GM21447 (cell line): ENCODE measurements at regions not wholly inside any gene's neighbourhood (a gene's known extent, or its start where the extent isn't known, plus 50 kb on each side); places are given as distances from the start of the nearest gene placed in this dataset.

ENCODE experiments used
- ATAC-seq: cut with Tn5 transposase; IDR thresholded peaks from one replicate; pipeline ENCODE4 v1.9.1; 2021; ENCODE audit not compliant: unreplicated experiment

DNA sequence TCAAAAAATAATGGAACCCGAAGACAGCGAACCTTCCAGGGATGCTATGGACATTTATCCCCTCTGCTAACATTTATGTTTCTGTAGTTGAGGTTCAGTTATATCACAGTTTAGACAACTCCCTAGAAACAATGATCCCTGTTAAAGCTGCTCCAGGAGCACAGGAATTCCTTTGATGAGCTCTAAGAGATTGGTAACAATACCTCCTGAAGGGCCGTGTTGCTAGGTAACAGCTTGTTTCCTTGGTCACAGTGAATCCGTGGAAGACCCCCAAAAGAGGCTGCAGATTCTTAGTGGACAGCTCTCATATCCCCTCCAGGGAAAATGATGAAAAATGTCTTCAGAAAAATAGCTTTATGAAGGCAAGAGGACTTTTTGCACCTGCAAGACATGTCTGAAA is 160.2 kb downstream of the SERPINI1 start:
- ATAC-seq: no peak

DNA sequence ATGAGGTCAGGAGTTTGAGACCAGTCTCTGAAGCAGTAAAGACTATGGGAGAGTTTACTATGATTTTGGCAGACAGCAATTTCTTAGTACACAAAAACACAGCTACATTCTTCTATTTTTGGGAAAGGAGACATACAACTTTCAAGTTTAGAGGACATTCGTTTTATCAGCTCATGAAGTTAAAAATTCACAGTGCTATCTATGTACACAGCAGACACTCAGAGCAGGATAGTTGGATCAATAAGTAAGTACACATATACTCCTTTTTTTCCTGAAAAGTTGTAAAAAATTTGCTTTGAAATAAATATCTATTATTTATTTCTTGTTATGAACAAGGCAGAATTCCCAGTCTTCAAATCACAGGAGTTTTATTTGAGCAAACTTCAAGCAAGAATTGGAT is 159.7 kb downstream of the SERPINI1 start:
- no peak for ATAC-seq

DNA sequence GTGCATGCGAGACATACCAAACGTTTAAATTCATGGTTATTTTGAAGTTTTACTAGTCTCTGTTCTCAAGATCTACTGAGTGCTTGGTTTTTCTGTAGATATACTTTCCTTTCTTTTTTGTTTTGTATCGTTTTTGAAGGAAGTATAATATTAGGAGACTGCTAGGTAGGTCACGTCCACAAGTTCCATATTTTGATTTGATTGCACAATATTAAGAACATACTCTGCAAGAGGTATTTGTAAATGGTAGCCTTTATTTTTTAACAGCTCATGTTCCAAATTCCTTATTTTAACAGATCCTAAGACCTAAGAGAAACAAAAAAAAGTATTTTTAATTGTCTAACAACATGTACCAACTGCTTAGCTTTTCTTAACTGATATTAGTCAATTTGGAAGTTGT is 156.7 kb downstream of the SERPINI1 start:
- no peak for ATAC-seq

DNA sequence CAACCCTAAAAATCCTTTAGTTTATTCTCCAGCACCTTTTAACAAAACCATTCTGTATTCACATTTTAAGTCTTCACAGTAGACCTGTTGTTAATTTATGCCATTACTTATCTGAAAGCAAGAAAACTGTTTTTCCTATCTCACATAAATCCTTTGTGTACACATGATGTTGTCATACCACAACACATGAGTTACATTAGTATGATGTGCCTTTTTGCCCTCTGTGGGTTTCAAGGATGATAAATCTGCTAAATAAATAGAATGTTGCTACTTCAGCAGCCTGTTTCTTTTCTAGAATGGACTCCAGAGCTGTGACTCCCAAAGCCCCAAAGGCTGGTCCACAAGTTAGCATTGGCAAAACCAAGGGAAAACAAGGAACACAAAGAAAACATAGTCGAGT is 151.6 kb downstream of the SERPINI1 start:
- no peak for ATAC-seq

DNA sequence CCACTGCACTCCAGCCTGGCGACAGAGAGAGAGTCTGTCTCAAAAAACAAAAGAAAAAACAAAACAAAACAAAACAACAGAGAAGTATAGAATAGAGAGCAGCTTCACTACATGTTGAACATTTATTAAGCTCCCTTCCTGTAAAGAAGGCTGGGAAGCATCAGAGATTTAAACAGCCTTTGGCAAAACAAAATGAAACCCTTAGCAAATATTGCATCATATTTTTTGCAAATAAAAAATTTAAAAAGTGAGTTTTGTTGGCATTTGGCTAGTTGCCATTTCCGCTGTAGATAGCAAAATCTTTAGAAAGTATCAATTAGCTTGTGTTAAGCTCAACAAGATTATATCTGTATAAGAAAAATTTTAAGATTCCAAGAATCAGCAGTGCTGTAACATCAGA is 151.2 kb downstream of the SERPINI1 start:
- no peak for ATAC-seq

DNA sequence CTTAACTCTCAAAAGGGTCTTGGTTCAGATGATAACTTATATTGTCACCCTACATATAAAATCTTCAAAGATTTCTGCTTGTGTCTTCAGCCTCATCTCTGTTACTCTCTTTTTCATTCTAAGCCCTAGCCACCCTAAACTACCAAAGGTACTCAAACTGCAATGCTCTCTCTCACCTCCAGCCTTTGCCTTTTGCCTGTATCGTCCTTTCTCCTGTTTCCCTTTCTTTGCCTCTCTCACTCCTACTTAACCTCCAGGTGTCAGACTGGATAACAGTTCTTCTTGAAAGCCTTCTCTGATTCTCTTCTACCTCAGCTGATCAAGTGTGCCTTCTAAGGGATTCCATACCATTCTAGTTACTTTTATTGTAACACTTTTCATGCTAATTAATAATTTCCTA is 149.8 kb downstream of the SERPINI1 start:
- ATAC-seq: no peak

DNA sequence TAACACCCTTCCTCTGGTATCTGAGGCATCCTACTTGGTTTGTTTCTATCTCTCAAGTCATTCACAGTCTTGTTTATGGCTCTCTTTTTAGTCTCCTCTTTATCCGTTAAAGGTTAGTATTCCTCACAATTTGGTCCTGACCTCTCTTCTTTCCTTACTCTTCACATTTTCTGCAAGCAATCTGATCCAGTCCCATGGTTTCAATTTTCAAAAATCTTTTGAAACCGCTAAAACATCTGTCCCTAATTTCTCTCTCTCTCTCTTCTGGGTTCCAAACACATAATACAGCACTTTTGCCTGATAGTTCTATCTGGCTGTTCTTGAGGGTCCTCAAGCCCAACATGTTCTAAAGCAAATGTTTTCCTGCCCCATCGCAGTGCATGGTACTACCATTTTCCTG is 149.0 kb downstream of the SERPINI1 start:
- no peak for ATAC-seq

DNA sequence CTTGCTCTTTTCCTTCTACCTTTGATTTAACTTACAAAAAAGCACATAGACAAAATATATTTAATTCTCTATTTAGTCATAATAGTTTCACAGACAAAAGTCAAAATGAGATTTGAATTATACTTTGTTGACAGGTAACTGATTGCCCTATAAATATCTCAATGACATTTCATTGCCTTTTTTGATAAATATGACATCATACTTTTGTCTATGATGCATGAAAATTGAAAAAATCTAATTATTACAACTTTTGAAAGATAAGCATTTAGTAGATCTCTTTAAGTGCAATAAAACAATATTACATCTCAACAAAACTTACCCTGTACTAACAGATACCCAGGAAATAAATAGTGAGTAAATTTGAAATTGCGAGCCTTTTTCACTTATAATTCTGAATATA is 147.9 kb downstream of the SERPINI1 start:
- no peak for ATAC-seq

DNA sequence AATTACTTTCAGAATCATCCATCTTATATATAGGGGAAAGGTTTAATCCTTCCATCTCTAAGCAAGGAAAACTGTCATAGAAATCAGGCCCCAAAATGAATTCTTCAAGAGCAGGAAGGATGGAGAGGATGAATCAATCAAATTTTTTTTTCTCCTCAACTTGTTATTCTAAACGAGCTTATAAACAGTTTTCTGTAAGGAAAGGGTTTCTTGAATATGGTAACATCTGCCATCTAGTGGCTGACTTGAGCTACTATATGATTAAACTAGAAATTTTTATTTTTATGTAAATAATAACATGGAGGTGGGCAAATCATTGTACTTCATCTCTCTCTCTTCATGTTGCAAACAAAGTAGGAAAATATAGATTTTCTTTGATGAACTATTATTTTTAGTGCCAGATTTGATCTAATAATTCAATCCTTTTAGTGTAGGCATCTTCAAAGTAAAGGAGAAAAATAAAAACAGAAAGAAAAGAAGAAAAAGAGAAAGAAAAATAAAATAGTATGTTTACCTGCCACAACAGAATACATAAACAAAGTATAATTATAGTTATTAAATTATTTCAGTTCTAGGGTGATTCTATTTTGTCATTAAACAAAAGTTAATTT is 146.6 kb downstream of the SERPINI1 start:
- peak; percentile 79 for ATAC-seq

DNA sequence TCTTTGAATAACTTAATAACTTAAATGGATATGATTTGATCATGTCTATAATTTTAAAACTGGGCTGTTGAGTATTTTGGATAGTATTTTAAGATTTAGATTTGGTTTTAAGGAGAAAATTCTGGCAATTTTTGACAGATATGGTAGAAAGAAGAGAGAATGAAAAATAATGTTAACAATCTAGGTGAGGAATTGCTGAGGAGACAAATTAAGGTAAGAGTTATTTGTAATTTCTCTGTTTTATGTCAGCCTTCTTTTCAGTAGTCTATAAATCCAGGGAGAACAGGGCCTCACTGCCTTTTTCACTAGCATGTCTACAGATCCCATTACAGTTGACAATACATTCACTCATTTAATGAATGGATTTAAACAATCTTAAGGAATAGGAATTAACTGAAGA is 144.7 kb downstream of the SERPINI1 start:
- no peak for ATAC-seq

DNA sequence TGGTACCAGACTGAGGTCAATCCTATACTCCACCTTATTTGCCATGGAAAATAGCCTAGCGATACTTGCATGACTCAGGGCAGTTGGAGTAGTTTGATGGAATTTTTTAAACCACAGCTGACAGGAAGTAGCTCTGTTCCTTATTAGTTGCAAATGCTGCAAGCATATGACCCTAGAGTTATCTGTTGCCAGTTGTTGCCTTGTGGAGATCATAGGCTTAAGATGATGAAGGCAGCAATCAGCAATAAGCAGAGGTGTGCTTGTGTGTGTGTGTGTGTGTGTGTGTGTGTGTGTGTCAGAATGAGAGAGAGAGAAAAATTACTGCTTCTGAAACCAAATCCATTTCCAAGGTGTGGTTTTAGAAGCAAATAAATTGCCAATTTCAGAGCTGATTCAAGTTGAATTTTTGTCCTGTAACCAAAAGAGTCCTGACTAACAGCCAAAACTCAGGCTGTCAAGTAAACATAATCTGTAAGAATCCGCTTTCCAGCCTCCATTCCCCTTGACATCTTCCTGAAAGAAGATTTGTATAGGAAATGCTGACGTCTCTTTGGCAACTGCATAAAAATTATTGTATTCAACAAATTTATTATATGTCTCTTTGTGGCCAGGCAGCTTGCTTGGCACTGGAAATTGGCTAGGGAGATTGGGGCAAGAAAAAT is 141.2 kb downstream of the SERPINI1 start:
- ATAC-seq: no peak
